Ovary (tissue), 3 donors: ENCODE measurements at regions not wholly inside any gene's neighbourhood (a gene's known extent, or its start where the extent isn't known, plus 50 kb on each side); places are given as distances from the start of the nearest gene placed in this dataset.
"Not testable (repeated sequence)": the region's sequence is repeated elsewhere in the genome, so short reads cannot be mapped to it uniquely, and the experiment has no call there.

ENCODE experiments used
- CTCF ChIP-seq, 3 donors: fragments of 450-650 bp in 2 of 3; fragments of 200-600 bp in 1 of 3; IDR thresholded peaks; one replicate each; pipeline versions ENCODE4 v1.5.1 to v1.8.0; 2016 to 2022; ENCODE audit warnings: antibody characterized with exemption in 3 of 3, mild to moderate bottlenecking in 1 of 3
- EP300 ChIP-seq: sonication (generic); formaldehyde crosslinking; IDR thresholded peaks from one replicate; pipeline ENCODE4 v1.6.1; 2017; ENCODE audit warnings: antibody characterized with exemption
- POLR2A ChIP-seq: fragments of 450-650 bp; IDR thresholded peaks from one replicate; pipeline ENCODE4 v1.6.1; 2017; ENCODE audit warnings: antibody characterized with exemption, mild to moderate bottlenecking, moderate library complexity
- donor health status: DM: no; HTN: no; CAD: no.

- not testable (repeated sequence) for TF ChIP-seq CTCF (IDR thresholded peaks at IDR 0.05); POLR2A; EP300
Measured at GRCh38 chr4:9547470-9547869, 103.3 kb downstream of the DEFB131A start.
